ENCODE measurements at regions not wholly inside any gene's neighbourhood (a gene's known extent, or its start where the extent isn't known, plus 50 kb on each side); places are given as distances from the start of the nearest gene placed in this dataset.
A peak's percentile ranks its signal among the peaks of the same experiment; 100 is the strongest.

DNA sequence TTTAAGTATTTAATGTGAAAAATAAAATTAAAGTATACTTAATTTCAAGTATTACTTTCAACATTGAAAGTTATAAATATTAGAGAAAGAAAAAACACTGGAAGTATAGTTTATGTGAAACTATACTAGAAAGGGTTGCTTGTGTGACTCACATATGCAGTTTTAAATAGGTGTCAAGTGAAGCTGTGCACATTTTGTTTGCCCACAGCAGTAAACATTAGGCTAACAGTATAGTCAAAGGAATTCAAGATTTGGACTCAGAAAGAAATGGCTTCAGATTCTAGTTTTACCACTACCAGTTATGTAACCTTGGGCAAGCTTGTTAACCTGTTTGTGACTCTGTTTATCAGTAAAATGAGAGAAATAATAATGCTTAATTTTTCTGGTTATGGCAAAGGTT lies 148.2 kb downstream of the FAM47B start:
- Histone ChIP-seq H3K4me3 (ENCODE audit: low read length) (no peak overlapping the region), H3K27me3 (ENCODE audit: low read length) (no peaks in the 10 kb centered on the region), H3F3A (ENCODE audit: low read length, unreplicated experiment) (no peaks in the 10 kb centered on the region), H3K36me3 (ENCODE audit: low read depth, low read length) (no peaks in the 10 kb centered on the region), H3K4me1 (ENCODE audit: insufficient read depth, low read length) (no peaks in the 10 kb centered on the region), H3K4me2 (ENCODE audit: low read length) (no peak overlapping the region), H3K27ac (ENCODE audit: low read length) (no peak overlapping the region), H4K20me1 (ENCODE audit: low read length) (no peaks in the 10 kb centered on the region), H3K79me2 (ENCODE audit: low read length) (no peaks in the 10 kb centered on the region), H3K9ac (ENCODE audit: low read length) (no peak overlapping the region), H3K9me2 (replicated peaks; ENCODE audit: low read length) (no peaks in the 10 kb centered on the region), H2AFZ (ENCODE audit: low read length) (no peak overlapping the region), H3K9me3 (ENCODE audit: low read length) (no peaks in the 10 kb centered on the region)
- no peak for ATAC-seq
- ChIA-PET CTCF (no interaction called here), POLR2A (ENCODE audit: unreplicated experiment) (no interaction called here)
- no peak for DNase-seq
- TF ChIP-seq, protein P1, sequence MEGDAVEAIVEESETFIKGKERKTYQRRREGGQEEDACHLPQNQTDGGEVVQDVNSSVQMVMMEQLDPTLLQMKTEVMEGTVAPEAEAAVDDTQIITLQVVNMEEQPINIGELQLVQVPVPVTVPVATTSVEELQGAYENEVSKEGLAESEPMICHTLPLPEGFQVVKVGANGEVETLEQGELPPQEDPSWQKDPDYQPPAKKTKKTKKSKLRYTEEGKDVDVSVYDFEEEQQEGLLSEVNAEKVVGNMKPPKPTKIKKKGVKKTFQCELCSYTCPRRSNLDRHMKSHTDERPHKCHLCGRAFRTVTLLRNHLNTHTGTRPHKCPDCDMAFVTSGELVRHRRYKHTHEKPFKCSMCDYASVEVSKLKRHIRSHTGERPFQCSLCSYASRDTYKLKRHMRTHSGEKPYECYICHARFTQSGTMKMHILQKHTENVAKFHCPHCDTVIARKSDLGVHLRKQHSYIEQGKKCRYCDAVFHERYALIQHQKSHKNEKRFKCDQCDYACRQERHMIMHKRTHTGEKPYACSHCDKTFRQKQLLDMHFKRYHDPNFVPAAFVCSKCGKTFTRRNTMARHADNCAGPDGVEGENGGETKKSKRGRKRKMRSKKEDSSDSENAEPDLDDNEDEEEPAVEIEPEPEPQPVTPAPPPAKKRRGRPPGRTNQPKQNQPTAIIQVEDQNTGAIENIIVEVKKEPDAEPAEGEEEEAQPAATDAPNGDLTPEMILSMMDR (conservative IDR thresholded peaks at IDR 0.05; ENCODE audit: low read depth, low read length) = no peak
- TF ChIP-seq EZH2 (IDR thresholded peaks at IDR 0.05; ENCODE audit: low read length, unreplicated experiment) (no peak), EZH2phosphoT487 (IDR thresholded peaks at IDR 0.05; ENCODE audit: borderline replicate concordance, low read length) (no peak)
- no TSS peak for BruUV-seq (replicated peaks)
- intact Hi-C loops (cut with micrococcal nuclease) = no loop called here

GRCh38 chrX:35098419-35098818 lies 155.8 kb downstream of the FAM47B start:
- Histone ChIP-seq H3K4me3 (ENCODE audit: low read length) (no peak overlapping the region), H3K27ac (ENCODE audit: low read length) (no peak overlapping the region), H3K9ac (ENCODE audit: low read length) (no peak overlapping the region), H3K36me3 (ENCODE audit: low read depth, low read length) (no peaks in the 10 kb centered on the region), H4K20me1 (ENCODE audit: low read length) (no peaks in the 10 kb centered on the region), H3K4me2 (ENCODE audit: low read length) (no peak overlapping the region), H3K4me1 (ENCODE audit: insufficient read depth, low read length) (no peaks in the 10 kb centered on the region), H3K9me3 (ENCODE audit: low read length) (no peaks in the 10 kb centered on the region), H2AFZ (ENCODE audit: low read length) (no peak overlapping the region), H3K27me3 (ENCODE audit: low read length) (no peaks in the 10 kb centered on the region), H3K9me2 (replicated peaks; ENCODE audit: low read length) (no peaks in the 10 kb centered on the region), H3K79me2 (ENCODE audit: low read length) (no peaks in the 10 kb centered on the region), H3F3A (ENCODE audit: low read length, unreplicated experiment) (no peaks in the 10 kb centered on the region)
- CTCF ChIA-PET = no interaction called here
- BruUV-seq (replicated peaks) = no TSS peak
- ATAC-seq (no peak), DNase-seq (no peak)
- TF ChIP-seq EZH2phosphoT487 (IDR thresholded peaks at IDR 0.05; ENCODE audit: borderline replicate concordance, low read length) = no peak
- TF ChIP-seq, protein P1 (conservative IDR thresholded peaks at IDR 0.05; ENCODE audit: low read depth, low read length) = peak; percentile 25; the same call in 1 of the 2 replicates
- POLR2A ChIA-PET (ENCODE audit: unreplicated experiment) = no interaction called here
- intact Hi-C loops (cut with micrococcal nuclease) = loop anchor here (5.0 kb wide), 1 partner anchor 181 kb away; no protein-coding TSS in a partner anchor

DNA sequence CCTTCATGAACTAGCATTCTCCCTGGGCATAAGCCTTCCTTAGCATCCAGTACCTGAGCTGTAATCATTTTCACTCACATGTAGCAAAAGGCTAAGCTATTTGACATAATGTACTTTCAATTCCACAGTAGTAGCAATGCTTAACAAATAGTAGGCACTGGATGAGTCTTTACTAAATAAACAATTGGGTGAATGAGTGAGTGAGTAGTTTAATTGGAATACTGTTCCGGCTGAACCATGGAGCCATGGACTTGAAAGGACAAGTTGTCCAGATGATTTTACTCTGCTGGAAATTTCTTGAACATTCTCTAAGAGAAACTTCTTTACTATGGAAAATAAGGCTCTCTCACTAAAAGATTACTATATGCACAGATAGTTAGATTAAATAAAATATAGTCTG lies 159.3 kb downstream of the FAM47B start:
- BruUV-seq (replicated peaks) = no TSS peak
- intact Hi-C loops (cut with micrococcal nuclease) = no loop called here
- TF ChIP-seq EZH2phosphoT487 (IDR thresholded peaks at IDR 0.05; ENCODE audit: borderline replicate concordance, low read length) (no peak), EZH2 (IDR thresholded peaks at IDR 0.05; ENCODE audit: low read length, unreplicated experiment) (no peak)
- TF ChIP-seq, protein P1 (conservative IDR thresholded peaks at IDR 0.05; ENCODE audit: low read depth, low read length) = no peak
- ATAC-seq = no peak
- Histone ChIP-seq H3K79me2 (ENCODE audit: low read length) (no peaks in the 10 kb centered on the region), H3K36me3 (ENCODE audit: low read depth, low read length) (no peaks in the 10 kb centered on the region), H3K27me3 (ENCODE audit: low read length) (no peaks in the 10 kb centered on the region), H3K27ac (ENCODE audit: low read length) (no peak overlapping the region), H3K9me3 (ENCODE audit: low read length) (no peaks in the 10 kb centered on the region), H2AFZ (ENCODE audit: low read length) (no peak overlapping the region), H3F3A (ENCODE audit: low read length, unreplicated experiment) (no peaks in the 10 kb centered on the region), H3K4me2 (ENCODE audit: low read length) (no peak overlapping the region), H3K4me3 (ENCODE audit: low read length) (no peak overlapping the region), H4K20me1 (ENCODE audit: low read length) (no peaks in the 10 kb centered on the region), H3K9ac (ENCODE audit: low read length) (no peak overlapping the region), H3K4me1 (ENCODE audit: insufficient read depth, low read length) (no peaks in the 10 kb centered on the region), H3K9me2 (replicated peaks; ENCODE audit: low read length) (no peaks in the 10 kb centered on the region)
- ChIA-PET CTCF (no interaction called here), POLR2A (ENCODE audit: unreplicated experiment) (no interaction called here)
- peak; percentile 3 for DNase-seq

Measured in PC-3 (cell line).